ENCODE measurements at regions not wholly inside any gene's neighbourhood (a gene's known extent, or its start where the extent isn't known, plus 50 kb on each side); places are given as distances from the start of the nearest gene placed in this dataset.
"Not testable (repeated sequence)": the region's sequence is repeated elsewhere in the genome, so short reads cannot be mapped to it uniquely, and the experiment has no call there.

DNA sequence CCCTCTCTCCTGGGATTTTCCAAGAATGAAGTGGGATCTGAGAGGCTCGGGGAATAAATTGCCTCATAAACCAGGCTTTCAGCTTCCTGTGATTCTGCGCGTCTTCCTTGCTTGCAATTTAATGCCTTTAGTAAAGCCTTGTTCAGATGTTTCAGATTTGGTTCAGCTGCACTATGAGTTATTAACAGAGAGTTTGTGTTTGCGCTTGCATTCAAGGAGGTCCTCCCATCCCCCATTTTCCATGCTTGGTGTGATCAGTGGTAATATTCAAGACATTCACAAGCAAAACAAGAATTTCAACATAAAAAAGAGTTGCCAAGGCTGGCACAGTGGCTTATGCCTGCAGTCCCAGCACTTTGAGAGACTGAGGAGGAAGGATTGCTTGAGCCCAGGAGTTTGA is 1068.9 kb downstream of the TYW1 start:
- Histone ChIP-seq H3K27ac (ENCODE audit: low read depth, low read length) (no peak overlapping the region), H3K36me3 (ENCODE audit: control insufficient read depth in 5 of 5, insufficient read depth in 5 of 5, low read length in 5 of 5) (no peaks in the 10 kb centered on the region), H3K9me3 (ENCODE audit: control insufficient read depth in 5 of 5, low read length in 5 of 5) (no peaks in the 10 kb centered on the region), H3K4me3 (ENCODE audit: low read depth in 1 of 5, low read length in 5 of 5) (peak overlapping the region in 1 of 5 donors; percentile 35), H3K4me1 (ENCODE audit: control insufficient read depth in 5 of 5, insufficient read depth in 5 of 5, low read length in 5 of 5) (peaks cover 0 to 8% (median 0%) of the 10 kb centered on the region in 5 donors), H3K27me3 (ENCODE audit: control insufficient read depth in 5 of 5, insufficient read depth in 4 of 5, low read length in 5 of 5) (no peaks in the 10 kb centered on the region), H3K9ac (ENCODE audit: low read length in 5 of 5) (no peak overlapping the region)

DNA sequence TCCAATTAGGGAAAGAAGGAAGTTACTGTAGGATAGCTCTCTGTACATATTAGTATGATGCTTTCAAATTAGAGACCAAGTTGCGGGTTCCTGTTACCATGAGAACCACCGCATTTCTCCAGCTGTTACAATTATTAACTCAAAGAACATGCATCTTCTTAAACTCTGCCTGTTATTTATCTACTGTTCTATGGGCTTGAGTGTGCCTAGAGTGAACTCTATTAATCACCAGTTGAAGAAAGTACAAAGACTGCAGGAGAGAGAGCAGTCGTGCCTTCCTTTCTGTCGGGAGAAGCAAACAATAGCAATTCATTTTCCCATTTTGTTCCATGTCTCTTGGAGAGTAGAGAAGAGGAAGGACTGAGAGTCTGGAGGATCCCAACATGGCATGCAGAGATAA is 1071.2 kb downstream of the TYW1 start:
- H3K4me1 ChIP-seq (ENCODE audit: control insufficient read depth in 5 of 5, insufficient read depth in 5 of 5, low read length in 5 of 5), result peaks cover 0 to 8% (median 0%) of the 10 kb centered on the region in 5 donors
- H3K27ac ChIP-seq (ENCODE audit: low read depth, low read length), result no peak overlapping the region

DNA sequence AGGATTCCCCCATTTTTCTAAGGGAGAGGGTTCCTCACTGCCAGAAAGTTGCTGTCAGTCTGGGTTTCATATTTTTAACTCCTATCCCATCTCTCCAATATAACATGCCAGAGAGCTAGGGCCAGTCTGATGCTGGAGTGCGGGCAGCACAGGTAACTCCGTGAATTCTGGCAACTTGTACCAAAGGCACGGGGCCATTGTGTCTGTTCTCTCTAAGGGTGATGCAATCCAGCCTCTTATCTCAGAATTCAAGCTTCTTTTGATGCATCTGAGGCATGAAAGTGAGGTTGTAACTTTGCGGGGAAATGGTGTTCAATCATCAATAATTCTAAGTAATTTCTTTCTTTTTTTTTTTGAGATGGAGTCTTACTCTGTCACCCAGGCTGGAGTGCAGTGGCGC is 1074.4 kb downstream of the TYW1 start:
- Histone ChIP-seq H3K36me3 (ENCODE audit: control insufficient read depth in 5 of 5, insufficient read depth in 5 of 5, low read length in 5 of 5) (no peaks in the 10 kb centered on the region), H3K9me3 (ENCODE audit: control insufficient read depth in 5 of 5, low read length in 5 of 5) (no peaks in the 10 kb centered on the region), H3K27ac (ENCODE audit: low read depth, low read length) (no peak overlapping the region), H3K9ac (ENCODE audit: low read length in 5 of 5) (no peak overlapping the region), H3K4me3 (ENCODE audit: low read depth in 1 of 5, low read length in 5 of 5) (no peak overlapping the region), H3K4me1 (ENCODE audit: control insufficient read depth in 5 of 5, insufficient read depth in 5 of 5, low read length in 5 of 5) (peaks cover 0 to under 1% (median 0%) of the 10 kb centered on the region in 5 donors), H3K27me3 (ENCODE audit: control insufficient read depth in 5 of 5, insufficient read depth in 4 of 5, low read length in 5 of 5) (no peaks in the 10 kb centered on the region)

More for the DNA sequence above, 1071.2 kb downstream of the TYW1 start:
- Histone ChIP-seq H3K36me3 (ENCODE audit: control insufficient read depth in 5 of 5, insufficient read depth in 5 of 5, low read length in 5 of 5) (no peaks in the 10 kb centered on the region), H3K27me3 (ENCODE audit: control insufficient read depth in 5 of 5, insufficient read depth in 4 of 5, low read length in 5 of 5) (no peaks in the 10 kb centered on the region), H3K9ac (ENCODE audit: low read length in 5 of 5) (no peak overlapping the region), H3K9me3 (ENCODE audit: control insufficient read depth in 5 of 5, low read length in 5 of 5) (no peaks in the 10 kb centered on the region), H3K4me3 (ENCODE audit: low read depth in 1 of 5, low read length in 5 of 5) (no peak overlapping the region)

DNA sequence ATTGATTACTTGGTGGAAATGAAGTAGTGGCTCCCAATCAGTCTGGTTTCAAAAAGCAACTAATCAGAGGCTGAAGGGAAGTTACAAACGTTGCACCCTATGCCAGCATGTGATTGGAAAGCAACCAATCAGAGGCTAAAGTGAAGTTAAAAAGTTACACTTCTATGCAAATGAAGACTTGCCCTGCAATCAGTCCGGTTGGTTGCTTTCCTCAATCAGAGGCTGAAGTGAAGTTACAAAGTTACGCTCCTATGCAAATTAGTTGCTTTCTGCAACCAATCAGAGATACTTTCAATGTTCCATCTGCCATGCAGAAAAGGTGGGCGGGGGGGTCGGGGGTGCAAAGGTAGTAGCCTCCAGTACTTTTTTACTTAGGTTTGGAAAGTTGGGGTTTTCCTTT is 1077.1 kb downstream of the TYW1 start:
- Histone ChIP-seq H3K9me3 (ENCODE audit: control insufficient read depth in 5 of 5, low read length in 5 of 5) (peaks cover 0 to 5% (median 0%) of the 10 kb centered on the region in 5 donors), H3K4me3 (ENCODE audit: low read depth in 1 of 5, low read length in 5 of 5) (no peak overlapping the region), H3K36me3 (ENCODE audit: control insufficient read depth in 5 of 5, insufficient read depth in 5 of 5, low read length in 5 of 5) (no peaks in the 10 kb centered on the region), H3K4me1 (ENCODE audit: control insufficient read depth in 5 of 5, insufficient read depth in 5 of 5, low read length in 5 of 5) (no peaks in the 10 kb centered on the region), H3K27me3 (ENCODE audit: control insufficient read depth in 5 of 5, insufficient read depth in 4 of 5, low read length in 5 of 5) (no peaks in the 10 kb centered on the region), H3K9ac (ENCODE audit: low read length in 5 of 5) (no peak overlapping the region), H3K27ac (ENCODE audit: low read depth, low read length) (no peak overlapping the region)

DNA sequence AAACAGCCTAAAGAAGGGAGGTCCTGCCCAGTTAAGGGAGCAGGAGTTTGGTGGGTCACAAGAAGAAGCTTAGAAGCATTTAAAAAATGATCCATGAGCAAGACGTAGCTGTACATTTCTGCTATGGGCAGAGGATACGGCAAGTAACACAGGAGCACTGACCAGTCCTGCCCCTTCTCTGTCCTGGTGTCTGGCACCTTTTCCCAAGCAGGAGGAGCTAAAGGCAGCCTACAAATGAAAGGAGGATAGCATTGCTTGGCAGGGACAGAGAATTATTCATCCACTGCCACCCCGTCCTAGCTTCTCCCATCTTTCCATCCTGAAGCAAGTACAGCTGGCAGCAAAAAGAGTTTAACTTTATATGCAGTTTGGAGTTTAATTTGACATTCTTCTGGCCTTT is 1077.6 kb downstream of the TYW1 start:
- H3K36me3 ChIP-seq (ENCODE audit: control insufficient read depth in 5 of 5, insufficient read depth in 5 of 5, low read length in 5 of 5), result no peaks in the 10 kb centered on the region
- H3K27me3 ChIP-seq (ENCODE audit: control insufficient read depth in 5 of 5, insufficient read depth in 4 of 5, low read length in 5 of 5), result no peaks in the 10 kb centered on the region
- H3K4me3 ChIP-seq (ENCODE audit: low read depth in 1 of 5, low read length in 5 of 5), result no peak overlapping the region
- H3K4me1 ChIP-seq (ENCODE audit: control insufficient read depth in 5 of 5, insufficient read depth in 5 of 5, low read length in 5 of 5), result no peaks in the 10 kb centered on the region
- H3K27ac ChIP-seq (ENCODE audit: low read depth, low read length), result no peak overlapping the region
- H3K9me3 ChIP-seq (ENCODE audit: control insufficient read depth in 5 of 5, low read length in 5 of 5), result peaks cover 0 to 5% (median 0%) of the 10 kb centered on the region in 5 donors
- H3K9ac ChIP-seq (ENCODE audit: low read length in 5 of 5), result no peak overlapping the region

DNA sequence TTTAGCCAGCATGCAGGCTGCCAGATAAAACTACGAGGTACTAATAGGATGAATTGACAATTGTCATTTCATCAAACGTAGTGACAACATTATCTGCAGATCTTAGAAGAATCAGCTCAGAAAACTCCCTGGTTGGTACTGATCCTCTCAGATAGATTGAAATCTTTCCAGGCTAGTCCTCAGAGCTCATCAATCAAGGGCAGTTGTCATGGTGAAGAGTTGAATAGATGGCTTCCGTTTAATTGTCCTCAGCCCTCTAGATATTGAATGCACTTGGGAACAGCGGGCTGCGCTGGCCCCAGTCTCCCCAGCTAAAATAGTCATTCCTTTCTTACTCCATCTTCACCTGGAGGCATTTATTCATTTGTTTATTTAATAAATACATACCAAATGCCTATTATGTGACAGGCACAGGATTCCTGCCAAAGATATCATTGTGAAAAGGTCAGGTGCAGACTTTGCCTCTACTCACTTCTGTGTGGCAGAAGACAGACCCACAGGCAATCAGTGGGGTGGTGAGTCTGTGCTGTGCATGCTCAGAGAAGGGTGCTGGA is 1081.6 kb downstream of the TYW1 start:
- Histone ChIP-seq H3K27ac (ENCODE audit: low read depth, low read length) (no peak overlapping the region), H3K36me3 (ENCODE audit: control insufficient read depth in 5 of 5, insufficient read depth in 5 of 5, low read length in 5 of 5) (no peaks in the 10 kb centered on the region), H3K9me3 (ENCODE audit: control insufficient read depth in 5 of 5, low read length in 5 of 5) (peaks cover 0 to 12% (median 0%) of the 10 kb centered on the region in 5 donors), H3K9ac (ENCODE audit: low read length in 5 of 5) (no peak overlapping the region), H3K4me1 (ENCODE audit: control insufficient read depth in 5 of 5, insufficient read depth in 5 of 5, low read length in 5 of 5) (no peaks in the 10 kb centered on the region), H3K4me3 (ENCODE audit: low read depth in 1 of 5, low read length in 5 of 5) (no peak overlapping the region), H3K27me3 (ENCODE audit: control insufficient read depth in 5 of 5, insufficient read depth in 4 of 5, low read length in 5 of 5) (no peaks in the 10 kb centered on the region)

DNA sequence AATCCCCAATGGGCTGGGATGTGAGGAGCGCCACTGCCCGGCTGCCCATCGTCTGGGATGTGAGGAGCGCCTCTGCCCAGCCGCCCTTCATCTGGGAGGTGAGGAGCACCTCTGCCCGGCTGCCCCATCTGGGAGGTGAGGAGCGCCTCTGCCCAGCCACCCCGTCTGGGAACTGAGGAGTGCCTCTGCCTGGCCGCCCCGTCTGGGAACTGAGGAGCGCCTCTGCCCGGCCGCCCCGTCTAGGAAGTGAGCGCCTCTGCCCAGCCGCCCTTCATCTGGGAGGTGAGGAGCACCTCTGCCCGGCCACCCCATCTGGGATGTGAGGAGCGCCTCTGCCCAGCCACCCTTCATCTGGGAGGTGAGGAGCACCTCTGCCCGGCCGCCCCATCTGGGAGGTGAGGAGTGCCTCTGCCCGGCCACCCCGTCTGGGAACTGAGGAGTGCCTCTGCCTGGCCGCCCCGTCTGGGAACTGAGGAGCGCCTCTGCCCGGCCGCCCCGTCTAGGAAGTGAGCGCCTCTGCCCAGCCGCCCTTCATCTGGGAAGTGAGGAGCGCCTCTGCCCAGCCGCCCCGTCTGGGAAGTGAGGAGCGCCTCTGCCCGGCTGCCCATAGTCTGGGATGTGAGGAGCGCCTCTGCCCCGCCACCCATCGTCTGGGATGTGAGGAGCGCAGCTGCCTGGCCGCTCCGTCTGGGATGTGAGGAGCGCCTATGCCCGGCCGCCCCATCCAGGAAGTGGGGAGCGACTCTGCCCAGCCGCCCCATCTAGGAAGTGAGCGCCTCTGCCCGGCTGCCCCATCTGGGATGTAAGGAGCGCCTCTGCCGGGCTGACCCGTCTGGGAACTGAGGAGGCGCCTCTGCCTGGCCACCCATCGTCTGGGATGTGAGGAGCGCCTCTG is 1085.7 kb downstream of the TYW1 start:
- H3K27me3 ChIP-seq (ENCODE audit: control insufficient read depth in 5 of 5, insufficient read depth in 4 of 5, low read length in 5 of 5); H3K27ac ChIP-seq (ENCODE audit: low read depth, low read length); H3K4me1 ChIP-seq (ENCODE audit: control insufficient read depth in 5 of 5, insufficient read depth in 5 of 5, low read length in 5 of 5); H3K36me3 ChIP-seq (ENCODE audit: control insufficient read depth in 5 of 5, insufficient read depth in 5 of 5, low read length in 5 of 5); H3K4me3 ChIP-seq (ENCODE audit: low read depth in 1 of 5, low read length in 5 of 5); H3K9ac ChIP-seq (ENCODE audit: low read length in 5 of 5): not testable (repeated sequence)
- peaks cover 0 to 15% (median 0%) of the 10 kb centered on the region in 5 donors for H3K9me3 ChIP-seq (ENCODE audit: control insufficient read depth in 5 of 5, low read length in 5 of 5)

DNA sequence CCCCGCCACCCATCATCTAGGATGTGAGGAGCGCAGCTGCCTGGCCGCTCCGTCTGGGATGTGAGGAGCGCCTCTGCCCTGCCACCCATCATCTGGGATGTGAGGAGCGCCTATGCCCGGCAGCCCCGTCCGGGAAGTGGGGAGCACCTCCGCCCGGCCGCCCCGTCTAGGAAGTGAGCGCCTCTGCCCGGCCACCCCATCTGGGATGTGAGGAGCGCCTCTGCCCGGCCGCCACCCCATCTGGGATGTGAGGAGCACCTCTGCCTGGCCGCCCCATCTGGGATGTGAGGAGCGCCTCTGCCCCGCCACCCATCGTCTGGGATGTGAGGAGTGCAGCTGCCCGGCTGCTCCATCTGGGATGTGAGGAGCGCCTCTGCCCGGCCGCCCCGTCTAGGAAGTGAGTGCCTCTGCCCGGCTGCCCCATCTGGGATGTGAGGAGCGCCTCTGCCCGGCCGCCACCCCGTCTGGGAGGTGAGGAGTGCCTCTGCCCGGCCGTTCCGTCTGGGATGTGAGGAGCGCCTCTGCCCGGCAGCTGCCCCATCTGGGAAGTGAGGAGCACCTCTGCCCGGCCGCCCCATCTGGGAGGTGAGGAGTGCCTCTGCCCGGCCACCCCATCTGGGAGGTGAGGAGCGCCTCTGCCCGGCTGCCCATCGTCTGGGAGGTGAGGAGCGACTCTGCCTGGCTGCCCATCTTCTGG is 1086.5 kb downstream of the TYW1 start:
- H3K9ac ChIP-seq (ENCODE audit: low read length in 5 of 5); H3K36me3 ChIP-seq (ENCODE audit: control insufficient read depth in 5 of 5, insufficient read depth in 5 of 5, low read length in 5 of 5); H3K27me3 ChIP-seq (ENCODE audit: control insufficient read depth in 5 of 5, insufficient read depth in 4 of 5, low read length in 5 of 5); H3K4me1 ChIP-seq (ENCODE audit: control insufficient read depth in 5 of 5, insufficient read depth in 5 of 5, low read length in 5 of 5); H3K27ac ChIP-seq (ENCODE audit: low read depth, low read length); H3K4me3 ChIP-seq (ENCODE audit: low read depth in 1 of 5, low read length in 5 of 5): not testable (repeated sequence)
- peaks cover 0 to 15% (median 0%) of the 10 kb centered on the region in 5 donors for H3K9me3 ChIP-seq (ENCODE audit: control insufficient read depth in 5 of 5, low read length in 5 of 5)

DNA sequence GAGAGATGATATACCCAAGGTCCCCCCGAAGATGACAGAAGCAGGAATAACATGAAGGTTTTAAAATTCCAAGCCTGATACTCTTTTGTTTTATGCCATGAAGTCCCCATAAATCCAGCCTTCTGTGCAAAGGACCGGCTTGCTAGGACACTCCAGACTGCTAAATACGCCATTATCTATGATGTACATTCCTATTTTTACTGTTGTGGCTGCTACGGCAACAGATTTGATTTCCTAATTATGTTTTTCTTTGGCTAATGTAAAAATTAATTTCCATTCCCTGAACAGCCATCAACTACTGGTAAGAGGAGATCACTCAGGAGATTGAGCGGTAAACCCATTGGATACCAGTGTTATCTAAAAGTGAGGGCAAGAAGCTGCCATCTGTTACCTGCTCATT is 1090.8 kb downstream of the TYW1 start:
- no peak overlapping the region for H3K9ac ChIP-seq (ENCODE audit: low read length in 5 of 5)
- no peaks in the 10 kb centered on the region for H3K4me1 ChIP-seq (ENCODE audit: control insufficient read depth in 5 of 5, insufficient read depth in 5 of 5, low read length in 5 of 5)
- no peak overlapping the region for H3K4me3 ChIP-seq (ENCODE audit: low read depth in 1 of 5, low read length in 5 of 5)
- peaks cover 0 to 8% (median 0%) of the 10 kb centered on the region in 5 donors for H3K9me3 ChIP-seq (ENCODE audit: control insufficient read depth in 5 of 5, low read length in 5 of 5)
- no peaks in the 10 kb centered on the region for H3K27me3 ChIP-seq (ENCODE audit: control insufficient read depth in 5 of 5, insufficient read depth in 4 of 5, low read length in 5 of 5)
- no peak overlapping the region for H3K27ac ChIP-seq (ENCODE audit: low read depth, low read length)
- no peaks in the 10 kb centered on the region for H3K36me3 ChIP-seq (ENCODE audit: control insufficient read depth in 5 of 5, insufficient read depth in 5 of 5, low read length in 5 of 5)

DNA sequence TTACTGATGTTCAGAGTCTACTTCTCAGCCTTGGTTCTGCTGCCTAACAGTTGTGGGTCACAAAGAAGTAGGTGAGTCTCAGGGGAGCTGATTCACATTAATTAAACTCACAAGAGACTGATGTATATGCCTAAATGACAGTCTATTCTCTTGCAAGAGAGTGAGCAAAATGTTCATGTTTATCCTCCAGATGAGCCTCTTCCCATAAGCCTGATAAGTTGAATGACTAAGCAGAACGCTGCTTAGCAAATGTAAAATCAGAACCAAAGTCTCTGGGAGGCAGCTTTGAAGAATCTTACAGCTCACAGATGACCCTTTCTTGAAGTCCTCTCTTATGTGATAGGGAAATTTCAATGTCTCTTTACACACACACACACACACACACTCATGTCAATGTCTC is 1092.2 kb downstream of the TYW1 start:
- H3K36me3 ChIP-seq (ENCODE audit: control insufficient read depth in 5 of 5, insufficient read depth in 5 of 5, low read length in 5 of 5), result no peaks in the 10 kb centered on the region
- peaks cover 0 to 3% (median 1%) of the 10 kb centered on the region in 5 donors for H3K9me3 ChIP-seq (ENCODE audit: control insufficient read depth in 5 of 5, low read length in 5 of 5)
- H3K4me1 ChIP-seq (ENCODE audit: control insufficient read depth in 5 of 5, insufficient read depth in 5 of 5, low read length in 5 of 5), result no peaks in the 10 kb centered on the region
- H3K27me3 ChIP-seq (ENCODE audit: control insufficient read depth in 5 of 5, insufficient read depth in 4 of 5, low read length in 5 of 5), result no peaks in the 10 kb centered on the region
- H3K27ac ChIP-seq (ENCODE audit: low read depth, low read length), result no peak overlapping the region
- H3K4me3 ChIP-seq (ENCODE audit: low read depth in 1 of 5, low read length in 5 of 5), result no peak overlapping the region
- H3K9ac ChIP-seq (ENCODE audit: low read length in 5 of 5), result no peak overlapping the region
